IMR-90 (cell line): ENCODE measurements at regions not wholly inside any gene's neighbourhood (a gene's known extent, or its start where the extent isn't known, plus 50 kb on each side); places are given as distances from the start of the nearest gene placed in this dataset.
A peak's percentile ranks its signal among the peaks of the same experiment; 100 is the strongest.

Source experiments
- ATAC-seq: fragments of 200-7000 bp; cut with Tn5 transposase; 2 replicates; pipeline ENCODE4 v1.9.1; 2020; ENCODE audit warnings: low read depth, mild to moderate bottlenecking, moderate library complexity
- BruUV-seq: library from RNA; stranded (reverse); fragments of 400-500 nt; replicated peaks from 2 replicates; lab custom pipeline; 2021; lab: Mats Ljungman, UMichigan
- CTCF ChIA-PET: fragments of 300-600 bp; formaldehyde crosslinking; extraction: SDS; loops from one replicate; lab custom pipeline; 2021; ENCODE audit warnings: antibody characterized with exemption; lab: Yijun Ruan, JAX
- POLR2A ChIA-PET: fragments of 300-600 bp; sonication (Branson Sonifier 250); formaldehyde crosslinking; loops from one replicate; lab custom pipeline; 2022; ENCODE audit warnings: antibody characterized with exemption; ENCODE audit not compliant: unreplicated experiment; lab: Charles Lee
- DNase-seq: peaks from one replicate; pipeline ENCODE4 v3.0.0; 2013
- H2AFZ ChIP-seq: replicated peaks from 2 replicates; pipeline ENCODE3; 2013; ENCODE audit warnings: low read length, mild to moderate bottlenecking; ENCODE audit not compliant: poor library complexity
- H2AK5ac ChIP-seq: 2 replicates; pipeline ENCODE4 v1.6.1; 2013; ENCODE audit warnings: low read depth, low read length, inconsistent platforms
- H2AK9ac ChIP-seq: replicated peaks from 2 replicates; pipeline ENCODE3; 2013; ENCODE audit warnings: mild to moderate bottlenecking, low read depth, low read length, moderate library complexity; ENCODE audit not compliant: poor library complexity
- H2BK120ac ChIP-seq: 2 replicates; pipeline ENCODE4 v1.6.1; 2013; ENCODE audit warnings: low read depth, low read length, inconsistent platforms
- H2BK15ac ChIP-seq: 3 replicates; pipeline ENCODE4 v1.6.1; 2013; ENCODE audit warnings: low read depth, low read length, inconsistent platforms
- H2BK20ac ChIP-seq: 2 replicates; pipeline ENCODE4 v1.6.1; 2013; ENCODE audit warnings: low read depth, mild to moderate bottlenecking, inconsistent platforms, low read length, moderate library complexity
- H2BK5ac ChIP-seq: 2 replicates; pipeline ENCODE4 v1.6.1; 2013; ENCODE audit warnings: mild to moderate bottlenecking, low read depth, low read length, inconsistent platforms; ENCODE audit not compliant: poor library complexity, severe bottlenecking
- H3K14ac ChIP-seq: replicated peaks from 2 replicates; pipeline ENCODE4 v1.6.1; 2013; ENCODE audit warnings: low read depth, low read length, inconsistent platforms
- H3K18ac ChIP-seq: 2 replicates; pipeline ENCODE4 v1.6.1; 2013; ENCODE audit warnings: low read depth, low read length, control low read depth
- H3K23ac ChIP-seq: 2 replicates; pipeline ENCODE4 v1.6.1; 2013; ENCODE audit warnings: low read depth, low read length, inconsistent platforms
- H3K27ac ChIP-seq: 2 replicates; pipeline ENCODE4 v1.5.1; 2013; ENCODE audit warnings: mild to moderate bottlenecking, control low read depth, low read length; ENCODE audit not compliant: insufficient read depth
- H3K27me3 ChIP-seq: 2 replicates; pipeline ENCODE4 v1.6.1; 2013; ENCODE audit warnings: low read length; ENCODE audit not compliant: control insufficient read depth, insufficient read depth
- H3K36me3 ChIP-seq: 2 replicates; pipeline ENCODE4 v1.6.1; 2013; ENCODE audit warnings: low read length, mixed read lengths; ENCODE audit not compliant: control insufficient read depth, insufficient read depth
- H3K4ac ChIP-seq: 2 replicates; pipeline ENCODE4 v1.6.1; 2013; ENCODE audit warnings: low read depth, low read length, inconsistent platforms
- H3K4me1 ChIP-seq: 2 replicates; pipeline ENCODE4 v1.6.1; 2013; ENCODE audit warnings: low read length, mixed read lengths; ENCODE audit not compliant: control insufficient read depth, insufficient read depth
- H3K4me2 ChIP-seq: 2 replicates; pipeline ENCODE4 v1.6.1; 2013; ENCODE audit warnings: low read depth, mild to moderate bottlenecking, control low read depth, low read length, moderate library complexity
- H3K4me3 ChIP-seq: 2 replicates; pipeline ENCODE4 v1.5.1; 2013; ENCODE audit warnings: low read depth, mild to moderate bottlenecking, control low read depth, low read length, moderate library complexity; ENCODE audit not compliant: insufficient read depth
- H3K56ac ChIP-seq: 2 replicates; pipeline ENCODE4 v1.6.1; 2013; ENCODE audit warnings: low read length, inconsistent platforms; ENCODE audit not compliant: insufficient read depth; ENCODE audit errors: extremely low read depth
- H3K79me1 ChIP-seq, 2 experiments: 2 replicates each; pipeline ENCODE4 v1.6.1; 2013; ENCODE audit warnings: low read length in 2 of 2, inconsistent platforms in 1 of 2, low read depth in 1 of 2
- H3K9ac ChIP-seq: 2 replicates; pipeline ENCODE4 v1.6.1; 2013; ENCODE audit warnings: low read depth, low read length, control low read depth
- H3K9me1 ChIP-seq: 2 replicates; pipeline ENCODE4 v1.6.1; 2013; ENCODE audit warnings: low read length, inconsistent platforms; ENCODE audit not compliant: insufficient read depth
- H3K9me3 ChIP-seq: 2 replicates; pipeline ENCODE4 v1.6.1; 2013; ENCODE audit warnings: low read length; ENCODE audit not compliant: control insufficient read depth, insufficient read depth
- H4K20me1 ChIP-seq: 2 replicates; pipeline ENCODE4 v1.6.1; 2013; ENCODE audit warnings: low read length, inconsistent platforms; ENCODE audit not compliant: insufficient read depth
- H4K5ac ChIP-seq: 2 replicates; pipeline ENCODE4 v1.6.1; 2013; ENCODE audit warnings: mild to moderate bottlenecking, low read depth, low read length, control low read depth
- H4K8ac ChIP-seq, 2 experiments: 2 replicates each; pipeline ENCODE4 v1.6.1; 2013; ENCODE audit warnings: low read depth in 2 of 2, low read length in 2 of 2, control low read depth in 1 of 2, inconsistent platforms in 1 of 2
- H4K91ac ChIP-seq: 2 replicates; pipeline ENCODE4 v1.6.1; 2013; ENCODE audit warnings: low read depth, low read length, inconsistent platforms; ENCODE audit not compliant: insufficient read depth
- FOS ChIP-seq: fragments of 150-350 bp; IDR thresholded peaks from 2 replicates; pipeline ENCODE4 v1.6.1; 2016; ENCODE audit warnings: low read depth, low read length
- MAFK ChIP-seq: IDR thresholded peaks from 2 replicates; pipeline ENCODE4 v1.6.1; 2012; ENCODE audit warnings: low read depth, low read length, improper control_type of control experiment
- SMC3 ChIP-seq: fragments of 150-350 bp; IDR thresholded peaks from 2 replicates; pipeline ENCODE4 v1.6.1; 2016; ENCODE audit warnings: low read depth, mild to moderate bottlenecking, antibody characterized with exemption, low read length, moderate library complexity
- WGBS, 2 experiments: methylation state at CpG; one replicate each; pipeline versions ENCODE4 v1.1.5 to v1.1.7; 2013; ENCODE audit warnings: missing lambda C conversion rate in 2 of 2; ENCODE audit not compliant: insufficient read length in 1 of 2; ENCODE audit errors: extremely low coverage in 2 of 2; 5-methylcytosine and 5-hydroxymethylcytosine counted together
- dilution Hi-C: fragments of 300-500 bp; cut with HindIII; formaldehyde crosslinking; loops from one replicate; pipeline ENCODE4 v1.14.3; 2018; ENCODE audit warnings: low sequenced_read_pairs; ENCODE audit not compliant: unreplicated experiment
- in situ Hi-C: fragments of 300-500 bp; cut with MboI; formaldehyde crosslinking; loops from 3 replicates; pipeline ENCODE4 v1.14.3; 2019; ENCODE audit warnings: low sequenced_read_pairs, inconsistent platforms, mixed read lengths
- intact Hi-C: fragments of 100-400 bp; cut with micrococcal nuclease; formaldehyde crosslinking; loops from 2 replicates; pipeline ENCODE4 v1.10.0; 2022

DNA sequence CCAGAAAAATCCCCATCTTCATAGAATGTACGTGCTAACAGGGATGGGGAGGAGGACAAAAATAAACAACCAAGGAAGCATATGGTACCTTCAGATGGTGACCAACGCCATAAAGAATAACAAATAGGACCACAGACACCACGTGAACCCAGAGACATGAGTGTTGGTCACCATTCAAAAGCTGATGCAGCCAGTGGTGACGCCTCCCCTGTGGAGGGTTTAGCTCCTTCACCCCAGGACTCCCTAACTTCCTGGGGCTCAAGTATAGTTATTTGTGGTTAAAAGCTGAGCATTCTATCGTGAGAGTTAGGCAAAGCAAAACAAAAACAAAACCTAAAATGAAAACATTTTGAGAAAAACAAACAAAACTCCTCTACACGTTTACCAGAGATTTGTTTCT is 184.7 kb downstream of the SOX9 start:
- H3K23ac ChIP-seq: no peak overlapping the region
- H4K5ac ChIP-seq: no peak overlapping the region
- no peak overlapping the region for H3K56ac ChIP-seq
- H3K36me3 ChIP-seq: no peaks in the 10 kb centered on the region
- no peak for DNase-seq
- H3K4me1 ChIP-seq: peaks cover 5% of the 10 kb centered on the region; the same call in 1 of the 2 replicates
- CTCF ChIA-PET: interaction anchor here (0.6 kb wide), 1 partner anchor 55 kb away, joined by 3 read pairs; no protein-coding TSS in a partner anchor
- no peak overlapping the region for H3K14ac ChIP-seq
- H2BK5ac ChIP-seq: no peak overlapping the region
- intact Hi-C loops: no loop called here
- H3K79me1 ChIP-seq: no peaks in the 10 kb centered on the region
- POLR2A ChIA-PET: no interaction called here
- no peaks in the 10 kb centered on the region; the same call in 1 of the 2 replicates for H4K20me1 ChIP-seq
- no peak overlapping the region for H3K4ac ChIP-seq
- H2BK120ac ChIP-seq: no peak overlapping the region
- no peak overlapping the region for H2BK15ac ChIP-seq
- no CpG with 5 or more reads among the region's 6 CpGs for WGBS, 2 experiments
- H2AK9ac ChIP-seq: no peak overlapping the region
- no peaks in the 10 kb centered on the region for H3K27me3 ChIP-seq
- no peak overlapping the region for H2AFZ ChIP-seq
- H3K9ac ChIP-seq: no peak overlapping the region
- H4K8ac ChIP-seq: no peak overlapping the region
- H3K4me3 ChIP-seq: no peak overlapping the region
- H3K4me2 ChIP-seq: no peak overlapping the region
- no peaks in the 10 kb centered on the region for H3K9me3 ChIP-seq
- ATAC-seq: no peak
- H3K9me1 ChIP-seq: peaks cover 11% of the 10 kb centered on the region
- BruUV-seq: no TSS peak
- in situ Hi-C loops: no loop called here
- TF ChIP-seq MAFK (no peak), SMC3 (no peak), FOS (no peak)
- no peak overlapping the region for H3K27ac ChIP-seq
- no peak overlapping the region for H4K91ac ChIP-seq
- dilution Hi-C loops: no loop called here
- 0 out of 2 replicates have a peak overlapping the region, but pooled peaks have one; percentile 3 for H2AK5ac ChIP-seq
- no peak overlapping the region for H3K18ac ChIP-seq
- no peak overlapping the region for H2BK20ac ChIP-seq
